ENCODE measurements at regions not wholly inside any gene's neighbourhood (a gene's known extent, or its start where the extent isn't known, plus 50 kb on each side); places are given as distances from the start of the nearest gene placed in this dataset.
"Not testable (repeated sequence)": the region's sequence is repeated elsewhere in the genome, so short reads cannot be mapped to it uniquely, and the experiment has no call there.

DNA sequence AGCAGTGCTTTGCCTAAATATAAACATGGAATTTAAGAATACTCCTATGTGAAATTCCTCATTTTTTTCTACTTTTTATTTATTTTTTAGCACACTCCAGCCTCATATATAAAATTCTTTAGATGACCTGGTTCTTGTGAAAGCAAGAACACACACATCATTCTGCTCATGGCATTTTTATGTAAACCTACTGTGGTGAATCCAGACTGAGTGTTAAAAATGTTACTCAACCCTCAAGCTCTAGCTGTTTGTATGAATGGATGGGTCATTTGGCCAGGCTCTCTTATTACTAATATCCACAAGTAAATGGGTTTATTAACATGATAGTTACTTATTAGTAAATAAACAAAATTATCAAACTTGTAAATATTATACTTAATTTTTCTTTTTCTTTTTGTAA is 551.7 kb upstream of the LRRN3 start:
- no peak for DNase-seq (ENCODE audit: low read depth)

DNA sequence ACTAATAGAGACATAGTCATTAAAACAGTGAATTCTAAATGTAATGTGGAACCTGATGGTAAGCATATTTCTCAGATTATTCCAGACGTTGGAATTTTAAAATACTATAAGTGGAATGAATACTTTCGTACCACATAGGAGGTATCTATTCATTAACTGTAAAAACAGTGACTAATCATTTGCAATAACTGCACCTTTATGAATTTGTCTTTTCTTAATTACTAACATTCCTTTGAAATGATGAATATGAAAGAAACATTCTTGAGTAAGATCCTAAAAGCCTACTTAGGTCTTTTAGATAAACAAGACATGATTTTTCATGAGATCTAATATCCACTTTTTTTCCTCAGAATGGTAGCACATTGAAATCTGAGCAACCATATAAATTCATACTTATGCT is 549.0 kb upstream of the LRRN3 start:
- no peak for DNase-seq (ENCODE audit: low read depth)

DNA sequence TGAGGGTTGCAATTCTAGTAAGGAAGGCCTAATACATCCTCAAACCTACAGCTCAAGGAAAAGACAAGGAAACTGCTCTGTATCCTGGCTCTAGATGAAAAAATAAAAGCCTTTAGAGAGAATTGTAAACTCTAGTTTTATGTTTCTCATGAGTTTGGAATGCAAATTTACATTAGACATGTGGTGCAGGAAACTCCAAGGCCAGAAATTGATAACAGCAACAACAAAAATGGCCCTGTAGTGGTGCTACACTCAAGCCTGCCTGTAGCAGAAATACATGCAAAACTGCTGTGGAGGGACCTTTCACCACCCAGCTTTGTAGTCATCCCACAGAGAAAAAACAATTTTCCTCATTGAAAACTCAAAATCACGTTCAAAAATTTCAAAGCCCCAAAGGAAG is 546.7 kb upstream of the LRRN3 start:
- DNase-seq (ENCODE audit: low read depth): no peak

DNA sequence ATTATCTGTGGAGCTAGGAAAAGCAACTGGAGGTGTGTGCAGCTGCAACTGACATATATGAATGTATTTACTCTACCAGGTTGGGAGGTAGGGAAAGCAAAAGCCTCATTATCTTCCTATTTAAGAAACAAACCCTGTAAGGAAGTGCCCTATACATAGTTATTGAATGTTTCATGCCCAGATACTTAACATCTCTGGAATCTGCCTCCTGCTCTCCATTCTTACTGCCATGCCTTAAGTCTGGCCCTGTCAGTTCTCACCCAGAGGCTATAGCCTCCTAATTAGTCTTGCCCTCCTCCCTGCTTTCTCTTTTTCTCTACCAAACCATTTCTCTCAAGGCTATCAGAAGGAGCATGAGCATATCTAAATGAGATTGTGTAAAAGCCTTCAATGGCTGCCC is 542.6 kb upstream of the LRRN3 start:
- DNase-seq (ENCODE audit: low read depth): no peak

DNA sequence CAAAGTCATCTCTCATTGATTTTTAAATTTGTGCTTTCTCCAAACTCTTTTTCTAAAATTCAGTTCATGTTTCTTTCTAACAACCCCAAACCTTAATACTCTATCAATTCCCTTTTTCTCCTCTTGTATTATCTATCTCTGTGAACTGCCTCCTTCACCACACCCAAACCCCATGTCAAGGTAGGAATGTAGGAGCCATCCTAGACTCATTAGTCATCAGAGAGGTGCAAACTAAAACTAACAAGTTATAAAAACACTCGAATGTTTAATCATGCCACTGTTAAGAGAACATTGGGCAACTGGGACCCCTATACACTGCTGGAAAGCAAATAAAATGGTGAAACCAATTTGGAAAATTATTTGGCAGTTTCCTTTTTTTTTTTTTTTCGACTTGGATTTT is 533.8 kb upstream of the LRRN3 start:
- no peak for DNase-seq (ENCODE audit: low read depth)

DNA sequence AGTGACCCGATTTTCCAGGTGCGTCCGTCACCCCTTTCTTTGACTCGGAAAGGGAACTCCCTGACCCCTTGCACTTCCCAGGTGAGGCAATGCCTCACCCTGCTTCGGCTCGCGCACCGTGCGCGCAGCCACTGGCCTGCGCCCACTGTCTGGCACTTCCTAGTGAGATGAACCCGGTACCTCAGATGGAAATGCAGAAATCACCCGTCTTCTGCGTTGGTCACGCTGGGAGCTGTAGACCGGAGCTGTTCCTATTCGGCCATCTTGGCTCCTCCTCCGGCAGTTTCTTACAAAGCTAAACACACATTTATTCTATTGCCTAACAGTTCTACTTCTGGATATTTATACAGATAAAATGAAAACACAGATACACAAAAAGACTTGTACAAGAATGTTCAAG is 527.6 kb upstream of the LRRN3 start:
- DNase-seq (ENCODE audit: low read depth): not testable (repeated sequence)

DNA sequence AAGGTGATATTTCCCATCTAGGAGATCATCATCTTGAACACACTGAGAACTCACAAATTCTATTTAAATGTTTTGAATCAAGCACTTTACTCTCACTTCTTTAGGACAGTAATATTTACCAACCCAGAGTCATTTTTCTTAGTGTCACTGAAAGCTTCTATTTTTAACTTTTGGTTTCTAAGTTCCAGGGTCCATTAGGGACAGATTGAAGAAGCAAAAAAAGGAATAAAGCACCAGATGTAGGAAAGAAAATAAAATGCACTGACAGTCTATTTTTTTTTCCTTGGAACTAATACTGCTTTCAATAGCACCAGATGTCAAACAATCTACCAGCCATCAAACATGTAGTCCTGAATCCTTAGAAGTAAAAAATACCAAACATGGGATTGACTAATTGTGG is 526.7 kb upstream of the LRRN3 start:
- no peak for DNase-seq (ENCODE audit: low read depth)

DNA sequence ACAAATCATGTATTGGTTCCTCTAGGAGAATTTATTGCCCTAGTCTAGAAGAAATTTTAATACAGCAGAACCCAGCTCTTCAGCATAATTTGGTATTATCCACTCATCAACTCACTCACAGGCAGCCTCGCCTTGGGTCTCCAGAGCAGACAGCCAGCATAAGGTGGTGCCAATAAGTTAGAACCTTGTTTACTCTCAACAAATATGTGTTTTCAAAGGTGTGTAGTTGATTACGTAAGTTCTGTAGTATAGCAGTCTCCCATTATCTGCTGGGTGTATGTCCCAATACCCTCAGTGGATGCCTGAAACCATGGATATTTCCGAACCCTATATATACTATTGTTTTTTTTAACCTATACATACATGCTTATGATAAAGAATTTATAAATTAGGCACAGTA is 522.5 kb upstream of the LRRN3 start:
- no peak for DNase-seq (ENCODE audit: low read depth)

DNA sequence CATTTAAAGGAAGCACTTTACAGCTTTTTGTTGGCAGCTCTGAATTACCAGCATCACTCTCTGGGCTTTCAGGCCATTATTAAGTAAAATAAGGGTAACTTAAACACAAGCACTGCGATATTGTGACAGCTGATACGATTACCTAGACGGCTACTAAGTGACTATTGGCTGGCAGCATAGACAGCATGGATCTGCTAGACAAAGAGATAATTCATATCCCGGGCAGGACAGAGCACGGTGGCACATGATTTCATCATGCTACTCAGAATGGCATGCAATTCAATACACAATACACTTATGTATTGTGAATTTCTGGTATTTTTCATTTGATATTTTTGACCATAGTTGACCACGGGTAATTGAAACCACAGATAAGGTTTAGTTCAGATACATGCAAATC is 522.0 kb upstream of the LRRN3 start:
- DNase-seq (ENCODE audit: low read depth): no peak

DNA sequence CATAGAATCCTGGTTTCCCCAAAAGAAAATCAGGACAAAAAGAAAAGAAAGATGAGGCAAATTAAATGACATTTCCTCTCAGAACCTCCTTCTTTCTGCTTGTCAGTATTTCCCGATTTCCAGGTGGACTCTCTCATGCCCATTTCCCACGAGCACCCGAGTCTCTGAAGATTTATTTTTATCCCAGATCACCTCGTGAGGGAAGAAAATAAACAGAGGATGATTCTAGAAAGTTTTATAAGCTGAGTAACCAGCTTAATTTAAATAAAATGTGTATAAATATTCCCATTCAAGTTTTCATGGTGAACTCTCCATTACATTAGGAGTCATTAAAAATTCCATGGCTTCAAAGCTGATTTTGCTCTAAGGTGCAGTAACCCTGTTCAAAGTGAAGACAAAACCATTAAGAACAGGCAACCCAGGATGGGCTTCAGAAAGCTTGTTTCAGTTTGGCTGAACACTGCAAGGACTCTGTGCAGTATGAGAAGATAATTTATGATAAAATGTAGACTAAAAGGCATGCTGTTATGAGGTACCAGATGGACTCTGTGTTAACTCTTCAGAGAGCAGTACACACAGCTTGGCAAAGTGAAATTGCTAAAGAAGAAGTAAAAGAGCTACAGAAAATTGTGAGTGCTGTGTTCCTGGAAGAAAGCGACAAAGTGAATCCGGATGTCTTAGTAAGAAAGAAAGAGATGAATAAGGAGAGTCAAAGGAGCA is 521.3 kb upstream of the LRRN3 start:
- DNase-seq (ENCODE audit: low read depth): no peak

DNA sequence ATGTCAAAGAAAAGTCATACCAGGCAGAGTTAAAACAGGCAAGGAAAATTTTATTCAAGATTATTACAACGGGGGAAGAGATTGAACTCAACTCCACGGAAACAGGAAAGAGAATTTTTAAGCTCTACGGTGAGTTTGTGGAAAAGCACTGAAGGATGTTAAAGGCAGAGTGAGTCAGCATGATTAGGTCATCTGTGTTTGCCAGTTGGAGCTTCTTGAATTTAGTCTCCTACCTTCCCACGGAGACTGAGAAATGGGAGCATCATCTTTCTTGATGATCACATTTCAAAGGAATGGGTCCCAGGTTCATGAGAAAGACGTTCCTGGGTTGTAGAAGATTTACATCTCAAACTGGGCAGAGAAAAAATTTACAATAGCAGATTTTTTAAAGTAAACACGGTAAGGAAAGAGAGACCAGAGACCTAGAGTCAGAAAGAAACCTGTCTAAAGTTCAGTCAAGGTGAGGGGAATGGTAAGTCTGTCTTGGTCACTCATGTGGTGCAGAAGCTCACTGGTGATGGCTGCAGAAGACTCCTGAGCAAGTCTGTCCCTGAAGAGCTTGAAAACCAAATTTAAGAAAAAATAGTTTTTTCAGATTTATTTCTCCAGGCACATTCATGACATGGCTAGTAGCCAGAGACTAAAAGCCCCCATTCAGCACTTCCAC is 516.9 kb upstream of the LRRN3 start:
- peak; percentile 5 for DNase-seq (ENCODE audit: low read depth)

DNA sequence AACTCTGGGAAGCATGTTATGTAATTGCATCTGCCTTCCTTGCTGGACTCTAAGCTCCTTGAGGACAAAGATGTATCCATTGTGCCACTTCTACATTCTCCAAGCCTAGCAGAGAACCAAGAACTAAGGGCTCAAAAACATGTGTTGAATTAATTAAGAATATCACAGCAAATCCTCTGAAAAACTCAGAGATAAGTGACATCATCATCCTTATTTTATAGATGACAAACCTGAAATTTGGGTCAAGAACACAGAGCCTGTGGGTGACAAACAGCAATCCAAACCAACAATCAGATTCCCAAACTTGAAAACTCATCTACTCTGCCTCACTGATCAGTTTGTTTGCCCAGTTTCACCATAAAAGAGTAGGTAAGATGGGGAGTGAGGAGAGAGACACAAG is 503.6 kb upstream of the LRRN3 start:
- no peak for DNase-seq (ENCODE audit: low read depth)

DNA sequence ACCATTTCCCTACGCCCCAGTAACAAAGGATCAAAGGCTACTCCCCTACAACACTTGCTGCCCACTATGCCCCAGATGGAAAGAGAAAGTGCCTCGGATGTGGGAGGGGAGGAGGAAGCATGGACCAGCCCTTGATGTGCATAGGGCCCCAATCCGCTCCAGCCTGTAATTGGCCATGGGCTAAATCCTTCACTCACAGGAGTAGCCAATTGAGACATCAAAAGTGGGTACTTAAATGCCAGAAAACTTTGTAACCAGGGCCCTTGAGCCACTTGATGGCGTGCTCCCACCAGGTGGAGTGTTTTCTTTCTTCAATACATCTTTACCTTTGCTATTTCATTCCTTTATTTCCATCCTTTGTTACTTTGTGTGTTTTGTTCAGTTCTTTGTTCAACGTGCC is 500.5 kb upstream of the LRRN3 start:
- no peak for DNase-seq (ENCODE audit: low read depth)

DNA sequence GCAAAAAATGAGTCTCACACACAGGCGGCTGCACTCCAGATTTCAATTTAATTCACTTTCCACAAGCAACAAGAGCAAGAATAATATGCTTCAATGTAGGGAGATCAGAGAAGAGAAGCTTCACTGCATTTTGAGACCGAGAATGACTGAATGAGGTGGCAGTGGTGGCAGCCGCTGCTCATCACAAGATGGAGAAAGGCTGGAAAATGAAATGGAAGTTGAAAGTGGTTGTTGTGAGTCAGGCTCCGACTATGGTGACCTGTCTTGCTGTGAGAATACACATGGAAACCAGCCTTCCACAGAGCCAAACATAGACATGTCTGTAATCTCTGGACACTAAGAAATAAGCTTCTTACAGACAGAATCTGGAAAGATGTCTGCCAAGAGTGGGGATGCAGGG is 499.6 kb upstream of the LRRN3 start:
- no peak for DNase-seq (ENCODE audit: low read depth)

DNA sequence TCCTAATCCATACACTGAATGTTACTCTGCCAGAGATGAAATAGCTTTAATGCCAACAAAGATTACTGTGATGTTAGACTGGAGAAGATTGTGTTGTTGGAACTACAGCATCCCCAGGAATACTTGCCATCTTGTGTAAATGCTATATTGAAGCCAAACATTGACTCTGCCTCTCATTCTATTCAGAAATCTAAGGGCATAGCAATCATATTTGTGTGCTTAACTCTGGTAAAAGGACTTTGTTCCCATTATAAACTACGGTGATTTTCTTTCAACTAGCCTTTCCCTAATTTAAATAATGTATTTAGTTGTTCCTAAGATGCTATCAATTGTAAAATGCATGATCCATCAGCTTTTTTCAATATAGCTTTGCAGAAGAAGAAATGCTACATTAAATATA is 498.4 kb upstream of the LRRN3 start:
- no peak for DNase-seq (ENCODE audit: low read depth)

DNA sequence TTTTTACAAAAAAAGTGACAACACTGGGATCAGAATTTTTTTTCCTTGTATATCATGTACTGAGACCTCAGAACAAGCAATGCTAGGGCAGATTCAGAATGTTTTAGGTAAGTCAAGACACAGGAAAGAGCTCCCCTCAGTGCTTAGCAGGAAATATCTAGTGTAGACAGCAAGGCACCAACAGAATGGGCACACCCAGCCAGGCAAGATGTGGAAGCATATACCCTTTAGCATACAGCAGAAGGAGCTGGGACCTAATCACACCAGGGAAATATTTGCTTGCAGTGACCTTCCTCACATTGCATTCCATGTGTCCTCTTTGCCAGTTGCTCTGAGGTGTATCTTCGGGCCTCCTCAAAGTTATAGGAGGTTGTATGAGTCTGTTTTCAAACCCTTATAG is 497.6 kb upstream of the LRRN3 start:
- DNase-seq (ENCODE audit: low read depth): no peak

DNA sequence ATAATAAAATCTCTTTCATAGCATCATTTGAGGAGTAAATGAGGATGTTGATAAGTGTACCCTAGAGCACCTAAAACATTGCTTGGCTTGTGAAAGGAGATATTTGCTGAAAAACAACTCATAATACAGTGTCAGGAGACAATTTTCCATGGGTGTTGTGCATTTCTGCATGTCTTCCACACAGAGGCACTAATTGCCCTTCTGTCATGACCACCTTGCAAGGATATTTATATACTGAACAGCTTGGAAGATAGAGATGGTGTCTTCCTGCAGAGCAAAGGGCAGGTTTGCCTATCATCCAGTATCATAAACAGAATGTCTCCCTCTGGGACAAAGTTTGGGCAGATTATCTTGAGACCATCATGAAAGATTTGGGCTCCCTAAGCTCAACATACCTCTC is 495.2 kb upstream of the LRRN3 start:
- no peak for DNase-seq (ENCODE audit: low read depth)

DNA sequence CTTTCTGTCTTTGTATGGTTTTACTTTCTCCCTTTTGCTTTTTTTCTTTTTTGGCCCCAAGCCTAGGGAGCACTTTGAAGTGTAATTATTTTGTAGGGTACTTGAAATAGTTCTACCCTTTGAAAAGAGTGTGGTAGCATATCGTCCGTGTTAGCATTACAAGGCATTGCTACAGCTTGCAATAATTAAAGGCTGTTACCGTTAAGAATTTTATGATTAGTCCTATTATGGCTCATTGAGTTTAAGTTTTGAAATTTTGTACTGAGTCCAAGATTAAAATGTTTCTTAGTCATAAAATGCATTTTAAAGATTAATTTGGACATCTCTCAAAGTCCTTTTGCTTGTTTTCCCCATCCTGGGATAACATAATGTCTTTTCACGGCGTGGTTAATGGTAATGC is 490.0 kb upstream of the LRRN3 start:
- DNase-seq (ENCODE audit: low read depth): no peak

DNA sequence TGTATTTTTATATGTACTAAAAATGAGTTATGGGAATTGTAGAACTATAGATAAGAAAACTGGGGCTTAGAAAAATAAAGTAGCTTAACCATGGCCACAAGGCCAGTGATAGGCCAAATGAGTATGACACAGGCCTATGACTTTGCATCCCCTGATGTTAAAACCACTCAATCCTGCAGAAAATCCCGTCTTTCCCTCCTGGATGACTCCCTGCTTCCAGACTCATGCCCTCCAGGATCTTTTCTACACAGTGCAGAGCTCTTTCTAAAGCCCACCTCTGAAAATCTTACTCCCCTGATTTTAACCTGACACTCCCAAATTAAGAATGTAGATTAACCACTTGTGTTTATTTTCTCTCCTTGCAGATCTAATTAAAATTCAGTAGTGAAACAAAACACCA is 489.2 kb upstream of the LRRN3 start:
- no peak for DNase-seq (ENCODE audit: low read depth)

DNA sequence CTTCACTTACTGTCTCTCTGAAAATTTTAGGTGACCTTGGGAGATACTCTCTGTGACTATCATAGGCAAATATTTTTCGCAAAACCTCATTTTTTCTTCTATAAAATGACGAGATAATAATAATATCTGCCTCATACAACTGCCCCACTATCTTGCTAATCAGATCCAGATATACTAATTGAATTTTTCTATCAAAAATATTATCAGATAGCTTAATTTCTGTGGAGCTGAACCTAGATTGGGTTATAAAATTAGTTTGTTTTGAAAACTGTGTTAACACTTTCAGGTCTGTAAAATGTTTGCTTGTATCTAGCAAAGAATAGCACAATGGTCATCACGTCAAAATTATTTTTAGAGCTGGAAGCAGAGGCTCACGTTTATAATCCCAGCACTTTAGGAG is 486.7 kb upstream of the LRRN3 start:
- no peak for DNase-seq (ENCODE audit: low read depth)

DNA sequence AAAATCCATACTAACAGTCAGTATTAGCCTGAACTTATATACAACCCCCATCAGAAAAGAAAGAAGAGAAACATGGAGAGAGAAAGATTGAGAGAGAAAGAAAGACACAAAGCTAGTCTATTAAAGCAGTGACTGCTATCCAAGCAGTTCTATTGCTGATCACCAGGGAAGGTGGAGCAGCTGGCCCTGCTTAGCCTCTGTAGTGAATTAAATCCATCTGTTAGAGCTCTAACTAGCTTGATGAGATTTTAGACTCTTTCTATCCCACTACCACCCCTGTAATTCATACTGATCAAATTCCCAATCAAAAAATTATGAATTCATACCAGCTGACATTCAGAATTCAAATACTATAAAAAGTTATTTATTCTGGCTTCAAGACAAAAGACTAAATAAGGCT is 486.0 kb upstream of the LRRN3 start:
- DNase-seq (ENCODE audit: low read depth): no peak

DNA sequence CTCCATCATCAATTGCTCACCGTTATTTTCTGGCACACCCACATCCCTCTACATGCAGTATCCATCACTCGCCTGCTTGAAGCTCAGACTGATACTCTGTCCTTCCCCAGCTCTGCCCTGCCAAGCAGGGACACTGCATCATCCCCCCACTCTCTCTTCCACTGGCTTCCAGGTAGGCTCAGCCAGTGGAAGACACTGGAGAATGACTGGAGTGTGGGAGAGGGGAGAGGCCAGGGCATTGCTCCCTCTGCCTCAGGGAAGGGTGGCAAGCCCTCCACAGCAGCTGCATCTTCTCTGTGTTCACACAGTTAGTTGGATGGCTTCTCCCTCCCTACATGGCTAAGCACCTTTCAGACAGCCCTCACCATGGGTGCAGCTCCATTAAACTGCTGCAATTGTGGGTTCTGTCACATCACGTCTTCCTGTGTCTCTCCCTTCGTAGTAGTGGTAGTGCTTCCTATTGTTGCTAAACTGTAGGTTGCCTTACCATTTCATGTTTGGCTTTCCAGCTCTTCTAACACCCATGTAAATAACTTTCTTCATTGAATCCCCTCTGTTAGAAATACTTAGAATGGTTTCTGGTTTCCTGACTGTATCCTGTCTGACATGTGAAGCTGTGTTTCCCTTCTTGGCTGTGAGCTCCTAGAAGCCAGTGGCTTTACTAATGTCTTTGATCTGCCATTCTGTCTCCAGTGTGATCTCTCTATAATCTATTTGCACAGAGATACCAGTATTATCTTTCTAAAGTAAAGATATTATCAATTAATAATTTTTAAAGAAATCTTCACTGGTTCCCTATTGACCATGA is 483.7 kb upstream of the LRRN3 start:
- DNase-seq (ENCODE audit: low read depth): no peak

DNA sequence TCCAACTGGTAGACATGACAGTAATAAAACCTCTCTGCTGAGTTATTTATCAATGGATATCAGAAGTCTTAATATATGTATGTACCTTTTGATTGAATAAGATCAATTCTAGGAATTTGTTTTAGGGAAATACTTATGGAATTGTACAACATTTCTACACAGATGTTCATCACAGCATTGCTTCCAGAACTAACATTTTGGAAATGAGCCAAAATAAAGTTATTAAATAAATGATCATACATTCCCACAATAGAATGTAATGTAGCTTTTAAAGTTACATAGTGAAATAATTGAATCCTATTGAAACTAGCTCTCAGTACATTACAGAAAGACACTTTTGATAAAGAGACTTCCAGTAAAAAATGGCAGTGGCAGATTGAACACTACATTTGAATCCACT is 481.6 kb upstream of the LRRN3 start:
- DNase-seq (ENCODE audit: low read depth): no peak

Measured in LHCN-M2 (cell line).